OCI-LY1 (cell line): ENCODE measurements at regions not wholly inside any gene's neighbourhood (a gene's known extent, or its start where the extent isn't known, plus 50 kb on each side); places are given as distances from the start of the nearest gene placed in this dataset.

Source experiments
- CTCF ChIP-seq: fragments of 200-600 bp; sonication (generic), shearing (Covaris generic); IDR thresholded peaks from 2 replicates; pipeline ENCODE4 v1.5.1; 2017; ENCODE audit warnings: mild to moderate bottlenecking, antibody characterized with exemption, low read length, moderate library complexity, mixed read lengths
- EZH2 ChIP-seq: fragments of 200-600 bp; sonication (generic), shearing (Covaris generic); IDR thresholded peaks from 2 replicates; pipeline ENCODE4 v1.8.0; 2017; ENCODE audit warnings: borderline replicate concordance, mixed run types, mild to moderate bottlenecking, antibody characterized with exemption, low read length, moderate library complexity, mixed read lengths

- TF ChIP-seq CTCF (no peak), EZH2 (no peak)
Observed at GRCh38 chr11:128095466-128095981, 491.8 kb downstream of the ETS1 start.
